AG08396 (cell line): ENCODE measurements at regions not wholly inside any gene's neighbourhood (a gene's known extent, or its start where the extent isn't known, plus 50 kb on each side); places are given as distances from the start of the nearest gene placed in this dataset.
"Not testable (repeated sequence)": the region's sequence is repeated elsewhere in the genome, so short reads cannot be mapped to it uniquely, and the experiment has no call there.

Experiments
- DNase-seq: peaks from one replicate; pipeline ENCODE4 v3.0.0; 2012; ENCODE audit warnings: low spot score, mixed read lengths

GRCh38 chr1:230487773-230488428, 61.8 kb upstream of the PGBD5 start:
- DNase-seq = no peak

DNA sequence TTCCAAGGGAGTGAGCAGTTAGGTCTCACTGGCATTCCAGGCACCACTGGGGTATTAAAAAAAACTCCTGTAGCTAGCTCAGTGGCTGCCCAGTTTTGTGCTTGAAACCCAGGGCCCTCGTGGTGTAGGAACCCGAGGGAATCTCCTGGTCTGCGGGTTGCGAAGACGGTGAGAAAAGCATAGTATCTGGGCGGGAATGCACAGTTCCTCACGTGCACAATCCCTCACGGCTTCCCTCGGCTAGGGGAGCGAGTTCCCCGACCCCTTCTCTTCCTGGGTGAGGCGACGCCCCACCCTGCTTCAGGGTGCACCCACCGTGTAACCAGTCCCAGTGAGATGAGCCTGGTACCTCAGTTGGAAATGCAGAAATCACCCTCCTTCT, 50.5 kb upstream of the PGBD5 start:
- no peak for DNase-seq

- not testable (repeated sequence) for DNase-seq
Measured at GRCh38 chr1:230475856-230476621, 49.9 kb upstream of the PGBD5 start.
